WTC11 (cell line): ENCODE measurements at regions not wholly inside any gene's neighbourhood (a gene's known extent, or its start where the extent isn't known, plus 50 kb on each side); places are given as distances from the start of the nearest gene placed in this dataset.
"Not testable (repeated sequence)": the region's sequence is repeated elsewhere in the genome, so short reads cannot be mapped to it uniquely, and the experiment has no call there.

ENCODE experiments used
- ATAC-seq: fragments of 200-7000 bp; cut with Tn5 transposase; 2 replicates; pipeline ENCODE4 v1.10.0; 2021; ENCODE audit warnings: mild to moderate bottlenecking, moderate library complexity
- CTCF ChIA-PET: fragments of 300-600 bp; sonication (Branson Sonifier 250); formaldehyde crosslinking; loops from one replicate; lab custom pipeline; 2021; ENCODE audit warnings: antibody characterized with exemption; lab: Charles Lee
- POLR2A ChIA-PET: fragments of 350-600 bp; sonication (Branson Sonifier 250); formaldehyde crosslinking; loops from one replicate; lab custom pipeline; 2021; ENCODE audit warnings: antibody characterized with exemption; lab: Charles Lee
- DNase-seq: peaks from one replicate; pipeline ENCODE4 v3.0.0; 2021; ENCODE audit warnings: low spot score
- H3K27ac Mint-ChIP-seq: 2 replicates; pipeline ENCODE4 v1.8.0; 2021; ENCODE audit warnings: mixed read lengths
- H3K27me3 Mint-ChIP-seq: 2 replicates; pipeline ENCODE4 v1.8.0; 2021; ENCODE audit warnings: low read depth, mild to moderate bottlenecking, moderate library complexity, mixed read lengths
- H3K36me3 Mint-ChIP-seq: 2 replicates; pipeline ENCODE4 v1.8.0; 2021; ENCODE audit warnings: mixed read lengths
- H3K4me1 Mint-ChIP-seq: 2 replicates; pipeline ENCODE4 v1.8.0; 2022; ENCODE audit warnings: mixed read lengths
- H3K4me3 Mint-ChIP-seq: 2 replicates; pipeline ENCODE4 v1.8.0; 2021; ENCODE audit warnings: mild to moderate bottlenecking, moderate library complexity, mixed read lengths
- H3K9me3 Mint-ChIP-seq: 2 replicates; pipeline ENCODE4 v1.8.0; 2021; ENCODE audit warnings: mixed read lengths

- H3K9me3 Mint-ChIP-seq, H3K27me3 Mint-ChIP-seq, H3K27ac Mint-ChIP-seq, CTCF ChIA-PET, ATAC-seq, H3K36me3 Mint-ChIP-seq, H3K4me3 Mint-ChIP-seq, DNase-seq, H3K4me1 Mint-ChIP-seq, POLR2A ChIA-PET: not testable (repeated sequence)
Observed at GRCh38 chrX:92430574-92430973, 651.4 kb downstream of the PCDH11X start.

- H3K9me3 Mint-ChIP-seq, H3K4me1 Mint-ChIP-seq, DNase-seq, H3K27me3 Mint-ChIP-seq, H3K36me3 Mint-ChIP-seq, H3K27ac Mint-ChIP-seq, CTCF ChIA-PET, H3K4me3 Mint-ChIP-seq, ATAC-seq, POLR2A ChIA-PET: not testable (repeated sequence)
Observed at GRCh38 chrX:92460539-92460938, 681.4 kb downstream of the PCDH11X start.

GRCh38 chrX:92480165-92480564 is 701.0 kb downstream of the PCDH11X start:
- H3K36me3 Mint-ChIP-seq, H3K9me3 Mint-ChIP-seq, H3K27ac Mint-ChIP-seq, ATAC-seq, H3K4me3 Mint-ChIP-seq, POLR2A ChIA-PET, H3K27me3 Mint-ChIP-seq, DNase-seq, CTCF ChIA-PET, H3K4me1 Mint-ChIP-seq: not testable (repeated sequence)

DNA sequence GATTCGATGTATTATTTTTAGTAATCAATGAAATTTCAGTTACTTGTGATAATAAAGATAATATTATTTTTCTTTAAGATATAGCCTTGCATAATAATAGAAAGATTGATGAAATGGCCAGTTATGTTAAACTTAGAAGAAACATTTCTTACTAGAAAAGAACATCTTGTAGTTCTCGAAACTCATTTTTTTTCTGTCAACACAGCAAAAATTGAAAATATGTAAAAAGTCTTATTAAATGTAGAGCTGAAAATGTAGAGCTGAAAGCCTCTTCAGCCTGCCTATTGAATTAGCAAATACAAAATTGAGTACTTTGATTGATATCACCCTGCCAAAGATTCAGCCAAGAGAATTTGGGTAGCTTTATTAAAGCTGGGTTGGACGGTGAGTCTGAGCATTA is 706.3 kb downstream of the PCDH11X start:
- H3K4me3 Mint-ChIP-seq, H3K36me3 Mint-ChIP-seq, DNase-seq, H3K27ac Mint-ChIP-seq, ATAC-seq, H3K4me1 Mint-ChIP-seq, POLR2A ChIA-PET, CTCF ChIA-PET, H3K27me3 Mint-ChIP-seq, H3K9me3 Mint-ChIP-seq: not testable (repeated sequence)

- H3K4me1 Mint-ChIP-seq, H3K9me3 Mint-ChIP-seq, H3K36me3 Mint-ChIP-seq, DNase-seq, ATAC-seq, CTCF ChIA-PET, H3K4me3 Mint-ChIP-seq, H3K27ac Mint-ChIP-seq, H3K27me3 Mint-ChIP-seq, POLR2A ChIA-PET: not testable (repeated sequence)
Observed at GRCh38 chrX:92515270-92515669, 736.1 kb downstream of the PCDH11X start.

DNA sequence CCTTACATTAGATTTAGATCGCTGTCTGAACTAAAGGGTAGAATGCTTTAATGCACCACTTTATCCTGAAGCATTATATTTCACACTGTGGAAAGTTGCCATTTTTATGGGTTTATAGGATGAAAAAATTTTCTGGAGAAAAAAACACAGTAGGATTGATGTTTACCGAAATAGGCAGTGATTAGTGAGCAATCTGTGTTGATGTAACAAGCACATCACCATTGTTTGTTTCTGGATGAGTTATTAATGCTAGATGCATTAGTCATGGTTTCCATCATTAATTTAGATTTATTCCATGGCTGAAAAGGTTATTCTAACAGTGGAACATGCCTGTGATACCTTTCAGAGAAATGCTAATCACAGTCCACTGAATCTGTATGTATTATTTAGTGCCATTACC is 749.8 kb downstream of the PCDH11X start:
- DNase-seq, H3K27ac Mint-ChIP-seq, H3K4me3 Mint-ChIP-seq, CTCF ChIA-PET, H3K36me3 Mint-ChIP-seq, H3K4me1 Mint-ChIP-seq, POLR2A ChIA-PET, H3K27me3 Mint-ChIP-seq, ATAC-seq, H3K9me3 Mint-ChIP-seq: not testable (repeated sequence)

GRCh38 chrX:92540461-92540860 is 761.3 kb downstream of the PCDH11X start:
- POLR2A ChIA-PET = not testable (repeated sequence)

DNA sequence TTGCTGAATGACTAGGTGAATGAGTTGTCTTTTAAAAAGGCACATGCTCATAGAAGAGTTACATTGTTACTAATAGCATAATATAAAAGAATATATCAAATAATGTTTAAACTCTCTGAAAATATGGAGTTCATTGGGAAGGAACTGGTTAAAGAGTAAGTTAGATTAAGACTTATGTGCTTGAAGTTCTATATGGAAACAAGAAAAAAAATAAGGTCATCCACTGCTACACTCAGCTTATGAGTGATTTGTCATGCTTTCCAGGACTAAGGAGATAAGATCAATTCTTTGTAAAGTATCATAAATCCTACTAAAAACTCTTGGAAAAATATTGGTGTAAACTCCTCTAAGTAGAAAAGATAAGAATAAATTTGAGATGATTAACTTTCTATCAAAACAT is 779.1 kb downstream of the PCDH11X start:
- CTCF ChIA-PET, H3K9me3 Mint-ChIP-seq, ATAC-seq, H3K27ac Mint-ChIP-seq, DNase-seq, POLR2A ChIA-PET, H3K36me3 Mint-ChIP-seq, H3K27me3 Mint-ChIP-seq, H3K4me3 Mint-ChIP-seq, H3K4me1 Mint-ChIP-seq: not testable (repeated sequence)

More at GRCh38 chrX:92540461-92540860, 761.3 kb downstream of the PCDH11X start:
- H3K9me3 Mint-ChIP-seq, H3K4me3 Mint-ChIP-seq, H3K27ac Mint-ChIP-seq, H3K4me1 Mint-ChIP-seq, H3K36me3 Mint-ChIP-seq, DNase-seq, CTCF ChIA-PET, H3K27me3 Mint-ChIP-seq, ATAC-seq: not testable (repeated sequence)

GRCh38 chrX:92558796-92559195 is 779.6 kb downstream of the PCDH11X start:
- H3K4me1 Mint-ChIP-seq, H3K27ac Mint-ChIP-seq, ATAC-seq, H3K9me3 Mint-ChIP-seq, H3K27me3 Mint-ChIP-seq, H3K36me3 Mint-ChIP-seq, CTCF ChIA-PET, DNase-seq, H3K4me3 Mint-ChIP-seq, POLR2A ChIA-PET: not testable (repeated sequence)

DNA sequence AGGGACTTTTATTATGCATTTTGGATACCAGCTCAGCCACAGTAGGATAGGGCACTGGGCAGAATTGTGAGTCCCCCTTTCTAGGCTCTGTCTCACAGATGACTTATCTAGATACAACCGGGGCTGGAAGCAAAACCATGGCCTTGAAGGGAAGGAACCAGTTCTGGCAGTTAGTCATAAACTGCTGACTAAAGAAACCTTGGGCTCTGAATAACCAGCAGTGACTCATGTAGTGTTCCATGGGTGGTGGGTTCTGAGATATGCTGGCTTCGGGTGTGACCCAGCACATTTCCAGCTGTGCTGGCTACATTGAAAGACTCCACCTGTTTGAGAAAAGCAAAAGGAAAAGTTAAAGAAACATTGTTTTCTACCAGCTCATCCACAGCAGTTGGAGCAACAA is 780.9 kb downstream of the PCDH11X start:
- H3K27me3 Mint-ChIP-seq, CTCF ChIA-PET, POLR2A ChIA-PET, H3K27ac Mint-ChIP-seq, H3K4me1 Mint-ChIP-seq, H3K4me3 Mint-ChIP-seq, H3K36me3 Mint-ChIP-seq, DNase-seq, ATAC-seq, H3K9me3 Mint-ChIP-seq: not testable (repeated sequence)

DNA sequence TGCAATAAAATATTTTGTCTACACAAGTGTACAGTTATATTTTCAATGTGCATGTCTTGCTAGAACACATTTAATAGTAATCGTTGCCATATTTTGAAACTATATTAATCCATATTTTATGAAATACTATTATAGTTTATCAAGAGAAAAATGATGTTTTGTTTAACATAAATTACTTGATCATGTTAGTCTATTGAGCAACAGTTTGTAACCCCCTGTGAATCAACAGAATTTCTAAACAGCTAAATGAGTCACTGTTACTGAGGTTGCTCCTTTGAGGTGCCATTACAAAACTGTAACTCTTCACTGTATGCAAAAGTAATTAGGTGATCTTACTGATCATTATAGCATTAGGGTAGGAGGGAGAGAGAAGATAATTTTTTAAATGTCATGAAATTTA is 791.0 kb downstream of the PCDH11X start:
- POLR2A ChIA-PET, H3K36me3 Mint-ChIP-seq, H3K4me3 Mint-ChIP-seq, CTCF ChIA-PET, ATAC-seq, H3K4me1 Mint-ChIP-seq, H3K9me3 Mint-ChIP-seq, H3K27me3 Mint-ChIP-seq, DNase-seq, H3K27ac Mint-ChIP-seq: not testable (repeated sequence)

DNA sequence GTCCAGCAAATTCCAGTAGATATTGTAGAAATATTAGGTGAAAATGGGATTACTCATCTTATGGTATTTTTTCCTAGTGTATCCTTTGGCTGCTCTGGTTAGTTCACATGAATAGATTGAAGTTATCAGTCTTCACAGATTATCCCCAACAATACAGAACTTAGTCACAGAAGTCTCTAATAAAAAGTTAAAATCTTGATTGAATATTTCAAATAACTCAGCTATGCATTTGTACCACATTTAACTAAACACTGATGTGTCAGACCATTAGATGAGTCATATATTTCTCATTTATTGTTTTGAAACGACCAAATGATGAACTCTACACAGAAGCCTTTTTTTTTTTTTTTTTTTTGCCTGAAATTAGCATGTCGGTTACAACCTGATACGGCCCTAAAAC is 807.5 kb downstream of the PCDH11X start:
- H3K36me3 Mint-ChIP-seq, POLR2A ChIA-PET, H3K27me3 Mint-ChIP-seq, DNase-seq, H3K9me3 Mint-ChIP-seq, H3K4me3 Mint-ChIP-seq, CTCF ChIA-PET, ATAC-seq, H3K27ac Mint-ChIP-seq: not testable (repeated sequence)
- peaks cover 27% of the 10 kb centered on the region for H3K4me1 Mint-ChIP-seq

DNA sequence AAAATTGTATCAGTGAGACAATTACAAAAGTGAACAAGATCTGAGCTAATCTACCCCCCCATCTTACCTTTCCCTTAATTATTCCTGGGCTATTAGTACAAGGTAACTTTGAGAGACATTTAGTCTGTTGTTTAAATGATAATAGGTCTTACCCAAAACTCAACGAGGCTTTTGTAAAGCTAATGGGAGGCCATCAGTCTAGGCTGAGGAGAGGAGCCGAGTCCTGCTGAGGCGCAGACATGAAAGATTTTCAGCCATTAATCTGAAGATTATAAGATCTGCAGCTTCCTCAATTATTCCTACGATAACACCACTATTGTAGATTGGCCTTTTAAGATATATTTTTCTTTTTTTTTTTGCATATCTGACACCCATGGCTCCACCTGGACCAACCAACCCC is 810.5 kb downstream of the PCDH11X start:
- H3K4me3 Mint-ChIP-seq, DNase-seq, H3K36me3 Mint-ChIP-seq, POLR2A ChIA-PET, H3K9me3 Mint-ChIP-seq, H3K27me3 Mint-ChIP-seq, CTCF ChIA-PET: not testable (repeated sequence)
- Mint-ChIP-seq H3K4me1 (peaks cover 32% of the 10 kb centered on the region), H3K27ac (peak overlapping the region; percentile 79; the same call in 1 of the 2 replicates)
- ATAC-seq = peak; percentile 40
